K562 (cell line): ENCODE measurements at regions not wholly inside any gene's neighbourhood (a gene's known extent, or its start where the extent isn't known, plus 50 kb on each side); places are given as distances from the start of the nearest gene placed in this dataset.

Experiments used
- BRF2 ChIP-seq: IDR thresholded peaks from 3 replicates; pipeline ENCODE4 v1.6.1; 2011; ENCODE audit warnings: borderline replicate concordance, mild to moderate bottlenecking; ENCODE audit not compliant: insufficient read length, insufficient read depth
- CREB3 ChIP-seq: fragments of 450-650 bp; conservative IDR thresholded peaks from 2 replicates; pipeline ENCODE4 v1.6.1; 2016; ENCODE audit warnings: missing genetic modification characterization, low read depth, mild to moderate bottlenecking, missing compliant biosample characterization, moderate library complexity
- ESRRA ChIP-seq: fragments of 450-650 bp; IDR thresholded peaks from 2 replicates; pipeline ENCODE4 v1.6.1; 2014; ENCODE audit warnings: low read depth, mild to moderate bottlenecking, moderate library complexity, borderline replicate concordance
- ETV1 ChIP-seq: fragments of 450-650 bp; conservative IDR thresholded peaks from 2 replicates; pipeline ENCODE4 v1.6.1; 2016; ENCODE audit warnings: missing genetic modification characterization, control low read depth, low read depth, missing compliant biosample characterization
- EZH2 ChIP-seq: IDR thresholded peaks from 2 replicates; pipeline ENCODE4 v1.6.1; 2012; ENCODE audit warnings: low read depth, mild to moderate bottlenecking, inconsistent platforms, low read length, borderline replicate concordance
- GATA2 ChIP-seq: sonication (generic); formaldehyde crosslinking; IDR thresholded peaks from 2 replicates; pipeline ENCODE4 v1.4.0; 2020; ENCODE audit warnings: mild to moderate bottlenecking, missing genetic modification reagents
- JUN ChIP-seq, 2 experiments: sonication (generic) in 1 of 2; formaldehyde crosslinking in 1 of 2; IDR thresholded peaks; 2 replicates each; pipeline versions ENCODE4 v1.6.1 to v1.8.0; 2012 to 2022; ENCODE audit warnings: borderline replicate concordance in 2 of 2, mild to moderate bottlenecking in 2 of 2, improper control_type of control experiment in 1 of 2, low read depth in 1 of 2, low read length in 1 of 2, missing genetic modification reagents in 1 of 2
- MCM7 ChIP-seq, 2 experiments: fragments of 450-650 bp; IDR thresholded peaks; 2 replicates each; pipeline ENCODE4 v1.6.1; 2016 to 2018
- NBN ChIP-seq: fragments of 450-650 bp; IDR thresholded peaks from 2 replicates; pipeline ENCODE4 v1.6.1; 2016; ENCODE audit warnings: low read depth, mild to moderate bottlenecking
- NR2C1 ChIP-seq, 2 experiments: fragments of 450-650 bp; IDR thresholded peaks; 2 replicates each; pipeline ENCODE4 v1.6.1; 2017; ENCODE audit warnings: mild to moderate bottlenecking in 2 of 2, antibody characterized with exemption in 1 of 2, inconsistent platforms in 1 of 2, missing compliant biosample characterization in 1 of 2, missing genetic modification characterization in 1 of 2
- NR4A1 ChIP-seq, 2 experiments: fragments of 250-450 bp in 1 of 2; fragments of 450-650 bp in 1 of 2; sonication (Bioruptor Pico) in 1 of 2; IDR thresholded peaks; 2 replicates each; pipeline versions ENCODE4 v1.4.0 to v1.6.1; 2016 to 2020; ENCODE audit warnings: mild to moderate bottlenecking in 2 of 2, missing compliant biosample characterization in 1 of 2, missing genetic modification characterization in 1 of 2, moderate library complexity in 1 of 2
- NRF1 ChIP-seq, 2 experiments: fragments of 450-650 bp; IDR thresholded peaks in 1 of 2; conservative IDR thresholded peaks in 1 of 2; 2 replicates each; pipeline ENCODE4 v1.6.1; 2014; ENCODE audit warnings: mild to moderate bottlenecking in 2 of 2
- RAD21 ChIP-seq, 2 experiments: fragments of 250-450 bp in 1 of 2; fragments of 450-650 bp in 1 of 2; sonication (Bioruptor Pico) in 1 of 2; formaldehyde crosslinking in 1 of 2; IDR thresholded peaks in 1 of 2; conservative IDR thresholded peaks in 1 of 2; 2 replicates each; pipeline versions ENCODE4 v1.4.0 to v1.8.0; 2020 to 2022; ENCODE audit warnings: mild to moderate bottlenecking in 2 of 2, moderate library complexity in 1 of 2
- TGIF2 ChIP-seq: sonication (generic); formaldehyde crosslinking; IDR thresholded peaks from 2 replicates; pipeline ENCODE4 v1.8.1; 2022; ENCODE audit warnings: mild to moderate bottlenecking, missing genetic modification reagents, moderate library complexity
- ZFP91 ChIP-seq: sonication (generic); formaldehyde crosslinking; IDR thresholded peaks from 2 replicates; pipeline ENCODE4 v1.8.0; 2022; ENCODE audit warnings: mild to moderate bottlenecking, missing genetic modification reagents
- ZNF740 ChIP-seq, 3 experiments: fragments of 200-800 bp in 1 of 3; sonication (Bioruptor generic) in 1 of 3; sonication (generic) in 1 of 3; formaldehyde crosslinking in 1 of 3; IDR thresholded peaks; 2 replicates each; pipeline versions ENCODE4 v1.6.1 to v1.8.0; 2016 to 2022; ENCODE audit warnings: mild to moderate bottlenecking in 2 of 3, missing compliant biosample characterization in 2 of 3, missing genetic modification characterization in 2 of 3, missing genetic modification reagents in 1 of 3

- peak; percentile 23; the same call in 1 of the 2 replicates for TF ChIP-seq ETV1 (tag)
- no peak for TF ChIP-seq EZH2
- peak; percentile 1; the same call in 1 of the 2 replicates for TF ChIP-seq NR2C1 (IDR thresholded peaks at IDR 0.05)
- TF ChIP-seq NR2C1 (tag; IDR thresholded peaks at IDR 0.05): no peak
- TF ChIP-seq MCM7 (IDR thresholded peaks at IDR 0.05): no peak
- no peak for TF ChIP-seq RAD21 (CRISPR knock-in tag; conservative IDR thresholded peaks at IDR 0.05 in 1 of 2, IDR thresholded peaks at IDR 0.05 in 1 of 2)
- no peak for TF ChIP-seq NR4A1 (CRISPR knock-in tag; IDR thresholded peaks at IDR 0.05)
- 0 out of 2 replicates have a peak, but pooled peaks have one; percentile 17 for TF ChIP-seq NR4A1 (tag; IDR thresholded peaks at IDR 0.05)
- TF ChIP-seq GATA2: 0 out of 2 replicates have a peak, but pooled peaks have one; percentile 1
- TF ChIP-seq NBN: no peak
- no peak for TF ChIP-seq BRF2
- TF ChIP-seq NRF1 (conservative IDR thresholded peaks at IDR 0.05 in 1 of 2, IDR thresholded peaks at IDR 0.05 in 1 of 2): no peak
- TF ChIP-seq CREB3 (tag): 0 out of 2 replicates have a peak, but pooled peaks have one; percentile 23
- TF ChIP-seq TGIF2: no peak
- TF ChIP-seq ZNF740 (CRISPR knock-in tag; IDR thresholded peaks at IDR 0.05): no peak
- TF ChIP-seq ZNF740 (tag; IDR thresholded peaks at IDR 0.05): 0 out of 4 replicates have a peak, but pooled peaks of 1 of the 2 experiments have one; percentile 32
- TF ChIP-seq JUN (IDR thresholded peaks at IDR 0.05; ENCODE audit: borderline replicate concordance, low read depth, low read length): no peak
- no peak for TF ChIP-seq JUN (CRISPR knock-in tag; IDR thresholded peaks at IDR 0.05; ENCODE audit: borderline replicate concordance)
- TF ChIP-seq ESRRA: 0 out of 2 replicates have a peak, but pooled peaks have one; percentile 3
- TF ChIP-seq ZFP91: no peak
These were observed 59.2 kb upstream of the EPS8L3 start (continued) for GRCh38 chr1:109822749-109823542.
